Panc1 (cell line): ENCODE measurements at regions not wholly inside any gene's neighbourhood (a gene's known extent, or its start where the extent isn't known, plus 50 kb on each side); places are given as distances from the start of the nearest gene placed in this dataset.

Experiments
- ATAC-seq: fragments of 200-7000 bp; cut with Tn5 transposase; 2 replicates; pipeline ENCODE4 v1.9.1; 2020; ENCODE audit warnings: mild to moderate bottlenecking, moderate library complexity
- BruUV-seq: library from RNA; stranded (reverse); fragments of 400-500 nt; replicated peaks from 2 replicates; lab custom pipeline; 2021; lab: Mats Ljungman, UMichigan
- CTCF ChIA-PET: fragments of 300-600 bp; sonication (Branson Sonifier 250); formaldehyde crosslinking; loops from one replicate; lab custom pipeline; 2022; ENCODE audit warnings: antibody characterized with exemption; lab: Charles Lee
- POLR2A ChIA-PET: fragments of 300-600 bp; sonication (Branson Sonifier 250); formaldehyde crosslinking; loops from one replicate; lab custom pipeline; 2022; ENCODE audit warnings: antibody characterized with exemption; lab: Charles Lee
- DNase-seq: peaks from one replicate; pipeline ENCODE4 v3.0.0-alpha.2; 2010; ENCODE audit warnings: low read depth, low spot score
- H3K27ac ChIP-seq: 2 replicates; pipeline ENCODE4 v1.5.1; 2011; ENCODE audit warnings: mild to moderate bottlenecking, low read length, inconsistent platforms
- H3K27me3 ChIP-seq: fragments of 200-500 bp; sonication (Bioruptor generic); 2 replicates; pipeline ENCODE4 v1.6.0; 2014; ENCODE audit warnings: low read length, inconsistent platforms; ENCODE audit not compliant: control insufficient read depth, insufficient read depth
- H3K36me3 ChIP-seq: fragments of 200-500 bp; sonication (Bioruptor generic); 2 replicates; pipeline ENCODE4 v1.5.1; 2014; ENCODE audit warnings: inconsistent platforms, mild to moderate bottlenecking, low read length, moderate library complexity; ENCODE audit not compliant: control insufficient read depth, insufficient read depth
- H3K4me1 ChIP-seq: 2 replicates; pipeline ENCODE4 v1.5.1; 2011; ENCODE audit warnings: inconsistent platforms, mild to moderate bottlenecking, low read length, moderate library complexity; ENCODE audit not compliant: control insufficient read depth, insufficient read depth
- H3K4me3 ChIP-seq, 2 experiments: 2 replicates each; pipeline ENCODE4 v1.5.1; 2011 to 2012; ENCODE audit warnings: low read depth in 2 of 2, low read length in 2 of 2, mild to moderate bottlenecking in 2 of 2, inconsistent platforms in 1 of 2, moderate library complexity in 1 of 2
- H3K9me3 ChIP-seq: fragments of 200-500 bp; sonication (Bioruptor generic); 2 replicates; pipeline ENCODE4 v1.5.1; 2014; ENCODE audit warnings: low read depth, mild to moderate bottlenecking, inconsistent platforms, low read length, moderate library complexity; ENCODE audit not compliant: control insufficient read depth, insufficient read depth
- POLR2AphosphoS5 ChIP-seq: IDR thresholded peaks from 2 replicates; pipeline ENCODE4 v1.6.1; 2012; ENCODE audit warnings: mild to moderate bottlenecking, low read depth, low read length, moderate library complexity
- SIN3A ChIP-seq: IDR thresholded peaks from 2 replicates; pipeline ENCODE4 v1.6.1; 2012; ENCODE audit warnings: low read depth, mild to moderate bottlenecking, low read length, moderate library complexity, borderline replicate concordance; ENCODE audit not compliant: insufficient read depth
- TCF7L2 ChIP-seq: IDR thresholded peaks from 2 replicates; pipeline ENCODE4 v1.6.1; 2011; ENCODE audit warnings: mild to moderate bottlenecking, low read depth, low read length, inconsistent platforms
- in situ Hi-C: cut with HindIII; loops from 2 replicates; pipeline ENCODE4 v1.10.0; 2016; ENCODE audit warnings: low sequenced_read_pairs, low pct_unique_long_range_greater_than_20kb
- intact Hi-C: fragments of 100-400 bp; cut with micrococcal nuclease; formaldehyde crosslinking; loops from one replicate; pipeline ENCODE4 v1.10.0; 2022; ENCODE audit not compliant: unreplicated experiment
- TF ChIP-seq, protein P1 (sequence below), 2 experiments: IDR thresholded peaks; 2 replicates each; pipeline ENCODE4 v1.6.1; 2011 to 2012; ENCODE audit warnings: low read depth in 2 of 2, control low read depth in 1 of 2, low read length in 1 of 2, mild to moderate bottlenecking in 1 of 2, moderate library complexity in 1 of 2; ENCODE audit not compliant: insufficient read depth in 1 of 2
- TF ChIP-seq, protein P2 (sequence below): fragments of 450-650 bp; IDR thresholded peaks from 2 replicates; pipeline ENCODE4 v1.5.1; 2017; ENCODE audit warnings: mild to moderate bottlenecking

DNA sequence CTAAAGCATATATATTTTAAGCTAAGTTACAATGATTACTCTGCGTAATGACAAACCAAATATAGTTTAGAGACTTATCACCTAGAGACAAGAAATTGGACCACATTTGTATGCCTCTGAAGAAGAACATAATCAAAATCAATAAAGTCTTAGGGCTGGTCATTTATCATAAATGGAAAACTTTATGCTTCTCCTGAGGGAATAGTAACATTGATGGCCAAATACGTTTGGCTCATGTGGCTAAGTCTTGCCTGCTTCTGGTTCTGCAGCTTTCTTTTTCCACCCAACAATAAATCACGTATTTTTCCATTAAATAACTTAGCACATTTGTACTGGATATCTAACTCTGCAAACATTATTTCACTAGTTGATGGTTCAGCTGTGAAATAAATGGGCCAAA lies 458.4 kb downstream of the SLITRK1 start:
- in situ Hi-C loops, result no loop called here

DNA sequence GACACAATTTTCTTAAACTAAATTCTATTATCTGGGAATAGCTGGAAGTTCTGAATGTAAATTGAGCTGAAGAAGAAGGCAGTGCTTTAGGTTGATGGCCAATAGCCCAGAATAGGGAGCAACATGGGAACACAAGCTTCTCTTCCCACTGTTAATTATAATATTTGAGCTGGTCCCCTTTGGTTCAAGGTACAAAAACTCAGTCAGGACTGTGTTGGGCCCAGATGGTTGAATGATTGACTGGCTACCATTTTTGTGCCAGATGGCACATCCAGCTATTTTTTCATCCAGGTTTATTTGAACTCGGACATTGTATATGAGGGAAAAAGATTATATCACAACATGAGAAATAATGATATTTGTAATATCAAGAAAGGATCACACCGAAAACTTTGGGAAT lies 458.9 kb downstream of the SLITRK1 start:
- DNase-seq (no peak), ATAC-seq (no peak)
- in situ Hi-C loops (no loop called here), intact Hi-C loops (no loop called here)
- ChIA-PET CTCF (no interaction called here), POLR2A (no interaction called here)
- H3K4me3 ChIP-seq, result no peak overlapping the region
- no peaks in the 10 kb centered on the region for H3K4me1 ChIP-seq
- H3K9me3 ChIP-seq, result no peaks in the 10 kb centered on the region
- no peak overlapping the region for H3K27ac ChIP-seq
- TF ChIP-seq POLR2AphosphoS5 (no peak), SIN3A (no peak), TCF7L2 (no peak)
- TF ChIP-seq, protein P1, sequence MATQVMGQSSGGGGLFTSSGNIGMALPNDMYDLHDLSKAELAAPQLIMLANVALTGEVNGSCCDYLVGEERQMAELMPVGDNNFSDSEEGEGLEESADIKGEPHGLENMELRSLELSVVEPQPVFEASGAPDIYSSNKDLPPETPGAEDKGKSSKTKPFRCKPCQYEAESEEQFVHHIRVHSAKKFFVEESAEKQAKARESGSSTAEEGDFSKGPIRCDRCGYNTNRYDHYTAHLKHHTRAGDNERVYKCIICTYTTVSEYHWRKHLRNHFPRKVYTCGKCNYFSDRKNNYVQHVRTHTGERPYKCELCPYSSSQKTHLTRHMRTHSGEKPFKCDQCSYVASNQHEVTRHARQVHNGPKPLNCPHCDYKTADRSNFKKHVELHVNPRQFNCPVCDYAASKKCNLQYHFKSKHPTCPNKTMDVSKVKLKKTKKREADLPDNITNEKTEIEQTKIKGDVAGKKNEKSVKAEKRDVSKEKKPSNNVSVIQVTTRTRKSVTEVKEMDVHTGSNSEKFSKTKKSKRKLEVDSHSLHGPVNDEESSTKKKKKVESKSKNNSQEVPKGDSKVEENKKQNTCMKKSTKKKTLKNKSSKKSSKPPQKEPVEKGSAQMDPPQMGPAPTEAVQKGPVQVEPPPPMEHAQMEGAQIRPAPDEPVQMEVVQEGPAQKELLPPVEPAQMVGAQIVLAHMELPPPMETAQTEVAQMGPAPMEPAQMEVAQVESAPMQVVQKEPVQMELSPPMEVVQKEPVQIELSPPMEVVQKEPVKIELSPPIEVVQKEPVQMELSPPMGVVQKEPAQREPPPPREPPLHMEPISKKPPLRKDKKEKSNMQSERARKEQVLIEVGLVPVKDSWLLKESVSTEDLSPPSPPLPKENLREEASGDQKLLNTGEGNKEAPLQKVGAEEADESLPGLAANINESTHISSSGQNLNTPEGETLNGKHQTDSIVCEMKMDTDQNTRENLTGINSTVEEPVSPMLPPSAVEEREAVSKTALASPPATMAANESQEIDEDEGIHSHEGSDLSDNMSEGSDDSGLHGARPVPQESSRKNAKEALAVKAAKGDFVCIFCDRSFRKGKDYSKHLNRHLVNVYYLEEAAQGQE (IDR thresholded peaks at IDR 0.05; ENCODE audit: insufficient read depth in 1 of 2, low read depth in 2 of 2, low read length in 1 of 2), result no peak
- TF ChIP-seq, protein P2, sequence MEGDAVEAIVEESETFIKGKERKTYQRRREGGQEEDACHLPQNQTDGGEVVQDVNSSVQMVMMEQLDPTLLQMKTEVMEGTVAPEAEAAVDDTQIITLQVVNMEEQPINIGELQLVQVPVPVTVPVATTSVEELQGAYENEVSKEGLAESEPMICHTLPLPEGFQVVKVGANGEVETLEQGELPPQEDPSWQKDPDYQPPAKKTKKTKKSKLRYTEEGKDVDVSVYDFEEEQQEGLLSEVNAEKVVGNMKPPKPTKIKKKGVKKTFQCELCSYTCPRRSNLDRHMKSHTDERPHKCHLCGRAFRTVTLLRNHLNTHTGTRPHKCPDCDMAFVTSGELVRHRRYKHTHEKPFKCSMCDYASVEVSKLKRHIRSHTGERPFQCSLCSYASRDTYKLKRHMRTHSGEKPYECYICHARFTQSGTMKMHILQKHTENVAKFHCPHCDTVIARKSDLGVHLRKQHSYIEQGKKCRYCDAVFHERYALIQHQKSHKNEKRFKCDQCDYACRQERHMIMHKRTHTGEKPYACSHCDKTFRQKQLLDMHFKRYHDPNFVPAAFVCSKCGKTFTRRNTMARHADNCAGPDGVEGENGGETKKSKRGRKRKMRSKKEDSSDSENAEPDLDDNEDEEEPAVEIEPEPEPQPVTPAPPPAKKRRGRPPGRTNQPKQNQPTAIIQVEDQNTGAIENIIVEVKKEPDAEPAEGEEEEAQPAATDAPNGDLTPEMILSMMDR, result no peak
- no peaks in the 10 kb centered on the region for H3K36me3 ChIP-seq
- BruUV-seq, result no TSS peak
- no peaks in the 10 kb centered on the region for H3K27me3 ChIP-seq

More for the DNA sequence above, 458.4 kb downstream of the SLITRK1 start:
- Histone ChIP-seq H3K4me1 (no peaks in the 10 kb centered on the region), H3K4me3 (no peak overlapping the region), H3K9me3 (no peaks in the 10 kb centered on the region), H3K27me3 (no peaks in the 10 kb centered on the region), H3K27ac (no peak overlapping the region), H3K36me3 (no peaks in the 10 kb centered on the region)
- no peak for DNase-seq
- BruUV-seq, result no TSS peak
- ATAC-seq, result no peak
- ChIA-PET POLR2A (no interaction called here), CTCF (no interaction called here)
- intact Hi-C loops, result no loop called here
- TF ChIP-seq, protein P2, result no peak
- TF ChIP-seq SIN3A, result no peak
- TF ChIP-seq, protein P1 (IDR thresholded peaks at IDR 0.05; ENCODE audit: insufficient read depth in 1 of 2, low read depth in 2 of 2, low read length in 1 of 2), result no peak
